ENCODE measurements at regions not wholly inside any gene's neighbourhood (a gene's known extent, or its start where the extent isn't known, plus 50 kb on each side); places are given as distances from the start of the nearest gene placed in this dataset.

DNA sequence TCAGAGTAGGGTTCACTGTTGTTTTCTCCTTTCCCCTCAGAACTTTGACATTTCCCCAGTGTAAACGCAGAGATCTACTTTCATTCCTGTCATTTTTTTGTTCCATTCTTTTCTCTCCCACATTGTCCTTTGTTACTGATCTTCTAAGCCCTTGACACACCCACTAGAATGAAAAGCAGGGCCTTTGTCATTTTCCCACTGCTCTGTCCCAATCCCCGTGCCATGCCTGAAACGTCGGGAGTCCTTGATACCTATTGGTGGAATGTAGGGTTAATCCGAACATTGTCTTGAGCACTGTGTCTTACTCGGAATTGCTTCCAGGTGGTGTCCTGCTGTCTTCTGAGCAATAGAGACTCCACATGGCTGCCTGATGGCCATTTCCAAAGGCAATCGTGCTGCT, 887.1 kb upstream of the FRG1 start:
- no peaks in the 10 kb centered on the region for H3K4me1 ChIP-seq (ENCODE audit: low read length)
- no peak overlapping the region for H3K9ac ChIP-seq (ENCODE audit: low read length)
- H3K36me3 ChIP-seq (replicated peaks; ENCODE audit: low read depth, low read length), result no peaks in the 10 kb centered on the region
- no peak overlapping the region for H3K4me2 ChIP-seq (ENCODE audit: low read length)
- H3K4me3 ChIP-seq (ENCODE audit: low read length), result no peak overlapping the region
- no peak overlapping the region for H3K27ac ChIP-seq (ENCODE audit: low read length)
- TF ChIP-seq, protein P1, sequence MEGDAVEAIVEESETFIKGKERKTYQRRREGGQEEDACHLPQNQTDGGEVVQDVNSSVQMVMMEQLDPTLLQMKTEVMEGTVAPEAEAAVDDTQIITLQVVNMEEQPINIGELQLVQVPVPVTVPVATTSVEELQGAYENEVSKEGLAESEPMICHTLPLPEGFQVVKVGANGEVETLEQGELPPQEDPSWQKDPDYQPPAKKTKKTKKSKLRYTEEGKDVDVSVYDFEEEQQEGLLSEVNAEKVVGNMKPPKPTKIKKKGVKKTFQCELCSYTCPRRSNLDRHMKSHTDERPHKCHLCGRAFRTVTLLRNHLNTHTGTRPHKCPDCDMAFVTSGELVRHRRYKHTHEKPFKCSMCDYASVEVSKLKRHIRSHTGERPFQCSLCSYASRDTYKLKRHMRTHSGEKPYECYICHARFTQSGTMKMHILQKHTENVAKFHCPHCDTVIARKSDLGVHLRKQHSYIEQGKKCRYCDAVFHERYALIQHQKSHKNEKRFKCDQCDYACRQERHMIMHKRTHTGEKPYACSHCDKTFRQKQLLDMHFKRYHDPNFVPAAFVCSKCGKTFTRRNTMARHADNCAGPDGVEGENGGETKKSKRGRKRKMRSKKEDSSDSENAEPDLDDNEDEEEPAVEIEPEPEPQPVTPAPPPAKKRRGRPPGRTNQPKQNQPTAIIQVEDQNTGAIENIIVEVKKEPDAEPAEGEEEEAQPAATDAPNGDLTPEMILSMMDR (IDR thresholded peaks at IDR 0.05; ENCODE audit: low read depth, low read length), result no peak
- TF ChIP-seq EZH2phosphoT487 (IDR thresholded peaks at IDR 0.05; ENCODE audit: low read depth), result no peak
- H4K20me1 ChIP-seq (ENCODE audit: insufficient read depth, low read length), result no peaks in the 10 kb centered on the region
- H3K9me3 ChIP-seq (ENCODE audit: insufficient read depth, low read length), result no peaks in the 10 kb centered on the region
- no peaks in the 10 kb centered on the region for H3K27me3 ChIP-seq (ENCODE audit: low read depth, low read length)
- no peaks in the 10 kb centered on the region for H3K79me2 ChIP-seq (ENCODE audit: low read length)
- H2AFZ ChIP-seq (ENCODE audit: low read depth, low read length), result no peak overlapping the region

DNA sequence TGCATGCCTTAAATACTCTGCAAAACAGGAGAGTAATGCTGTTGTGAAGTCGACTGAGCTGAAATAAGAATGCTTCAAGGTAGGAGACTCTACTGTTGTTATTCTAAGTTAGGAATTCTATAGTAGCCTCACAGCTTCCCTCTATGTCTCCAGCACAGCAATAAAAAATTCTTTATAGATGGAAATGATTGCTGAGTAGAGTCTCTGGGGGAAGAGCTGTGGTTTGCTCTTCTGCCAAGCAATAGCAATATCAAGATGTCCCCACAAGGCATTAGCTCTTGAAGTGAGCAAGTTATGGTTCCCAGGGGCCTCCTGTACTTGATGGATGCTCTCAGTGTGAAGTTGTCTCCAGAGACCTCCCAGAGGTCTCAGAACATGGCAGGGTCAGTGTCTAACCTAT, 880.6 kb upstream of the FRG1 start:
- Histone ChIP-seq H3K27ac (ENCODE audit: low read length) (no peak overlapping the region), H3K79me2 (ENCODE audit: low read length) (no peaks in the 10 kb centered on the region), H3K36me3 (replicated peaks; ENCODE audit: low read depth, low read length) (no peaks in the 10 kb centered on the region), H3K4me1 (ENCODE audit: low read length) (no peaks in the 10 kb centered on the region), H4K20me1 (ENCODE audit: insufficient read depth, low read length) (no peaks in the 10 kb centered on the region), H2AFZ (ENCODE audit: low read depth, low read length) (no peak overlapping the region), H3K9me3 (ENCODE audit: insufficient read depth, low read length) (no peaks in the 10 kb centered on the region), H3K4me2 (ENCODE audit: low read length) (no peak overlapping the region), H3K27me3 (ENCODE audit: low read depth, low read length) (no peaks in the 10 kb centered on the region), H3K9ac (ENCODE audit: low read length) (no peak overlapping the region), H3K4me3 (ENCODE audit: low read length) (no peak overlapping the region)
- no peak for TF ChIP-seq EZH2phosphoT487 (IDR thresholded peaks at IDR 0.05; ENCODE audit: low read depth)
- TF ChIP-seq, protein P1 (IDR thresholded peaks at IDR 0.05; ENCODE audit: low read depth, low read length), result no peak

DNA sequence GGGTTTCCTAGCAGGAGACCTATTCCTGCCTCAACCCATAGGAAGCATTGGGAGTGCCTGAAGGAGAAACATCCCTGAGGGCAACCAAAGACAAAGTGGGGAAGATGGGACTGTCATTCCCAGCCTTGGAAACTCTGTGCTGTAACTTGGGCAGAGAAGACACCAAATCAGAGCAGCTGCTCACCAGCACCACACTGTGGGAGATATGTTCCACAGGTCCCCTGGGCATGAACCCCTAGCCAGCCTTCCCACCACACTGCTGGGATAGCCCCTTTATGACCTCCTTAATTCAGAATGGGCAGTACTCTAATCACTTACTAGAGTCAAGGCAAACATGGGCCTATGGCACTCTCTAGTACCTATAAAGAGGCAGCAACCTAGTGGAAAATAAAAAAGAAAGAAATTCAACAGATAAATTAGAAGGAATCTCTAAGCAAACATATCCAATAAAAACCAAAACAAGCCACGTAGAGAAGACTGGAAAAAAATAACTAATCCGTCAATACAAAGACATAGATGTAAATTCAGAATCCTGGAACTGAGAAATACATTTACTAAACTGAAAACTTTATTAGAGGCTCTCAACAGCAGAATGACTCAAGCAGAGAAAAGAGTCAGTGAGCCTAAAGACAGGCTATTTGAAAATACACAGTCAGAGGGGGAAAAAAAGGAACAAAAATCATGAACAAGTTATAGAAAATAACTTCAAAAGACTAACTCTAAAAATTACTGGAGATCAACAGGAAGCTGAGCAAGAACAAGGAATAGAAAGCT, 878.4 kb upstream of the FRG1 start:
- Histone ChIP-seq H3K9ac (ENCODE audit: low read length) (no peak overlapping the region), H3K36me3 (replicated peaks; ENCODE audit: low read depth, low read length) (no peaks in the 10 kb centered on the region), H4K20me1 (ENCODE audit: insufficient read depth, low read length) (no peaks in the 10 kb centered on the region), H3K4me3 (ENCODE audit: low read length) (no peak overlapping the region), H3K27me3 (ENCODE audit: low read depth, low read length) (no peaks in the 10 kb centered on the region), H3K79me2 (ENCODE audit: low read length) (no peaks in the 10 kb centered on the region), H3K27ac (ENCODE audit: low read length) (no peak overlapping the region), H3K4me1 (ENCODE audit: low read length) (no peaks in the 10 kb centered on the region), H2AFZ (ENCODE audit: low read depth, low read length) (no peak overlapping the region), H3K4me2 (ENCODE audit: low read length) (no peak overlapping the region), H3K9me3 (ENCODE audit: insufficient read depth, low read length) (no peaks in the 10 kb centered on the region)
- TF ChIP-seq, protein P1 (IDR thresholded peaks at IDR 0.05; ENCODE audit: low read depth, low read length), result no peak
- no peak for TF ChIP-seq EZH2phosphoT487 (IDR thresholded peaks at IDR 0.05; ENCODE audit: low read depth)

DNA sequence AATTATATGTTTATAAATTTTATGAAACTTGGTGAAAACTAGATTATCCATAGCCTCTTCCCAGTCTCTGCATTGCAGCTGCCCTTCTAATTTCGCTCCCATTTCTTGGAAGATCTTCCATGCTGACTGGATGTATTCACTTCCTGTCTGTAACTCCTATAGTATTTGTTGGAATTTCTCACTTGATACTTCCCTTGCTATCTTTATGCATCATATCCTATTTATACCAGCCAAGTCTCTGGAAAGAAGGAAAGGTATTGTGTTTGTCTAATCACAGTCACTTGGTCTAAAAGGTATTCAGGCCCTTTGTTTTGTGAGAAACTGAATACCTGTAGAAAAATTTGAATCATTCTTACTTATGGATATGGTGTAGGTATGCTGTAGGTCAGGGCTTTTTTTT, 870.9 kb upstream of the FRG1 start:
- Histone ChIP-seq H2AFZ (ENCODE audit: low read depth, low read length) (no peak overlapping the region), H4K20me1 (ENCODE audit: insufficient read depth, low read length) (no peaks in the 10 kb centered on the region), H3K27ac (ENCODE audit: low read length) (no peak overlapping the region), H3K79me2 (ENCODE audit: low read length) (no peaks in the 10 kb centered on the region), H3K4me2 (ENCODE audit: low read length) (no peak overlapping the region), H3K9ac (ENCODE audit: low read length) (no peak overlapping the region), H3K4me1 (ENCODE audit: low read length) (no peaks in the 10 kb centered on the region), H3K36me3 (replicated peaks; ENCODE audit: low read depth, low read length) (no peaks in the 10 kb centered on the region), H3K4me3 (ENCODE audit: low read length) (no peak overlapping the region), H3K9me3 (ENCODE audit: insufficient read depth, low read length) (no peaks in the 10 kb centered on the region), H3K27me3 (ENCODE audit: low read depth, low read length) (no peaks in the 10 kb centered on the region)
- TF ChIP-seq, protein P1 (IDR thresholded peaks at IDR 0.05; ENCODE audit: low read depth, low read length), result no peak
- no peak for TF ChIP-seq EZH2phosphoT487 (IDR thresholded peaks at IDR 0.05; ENCODE audit: low read depth)
